ENCODE measurements at regions not wholly inside any gene's neighbourhood (a gene's known extent, or its start where the extent isn't known, plus 50 kb on each side); places are given as distances from the start of the nearest gene placed in this dataset.

DNA sequence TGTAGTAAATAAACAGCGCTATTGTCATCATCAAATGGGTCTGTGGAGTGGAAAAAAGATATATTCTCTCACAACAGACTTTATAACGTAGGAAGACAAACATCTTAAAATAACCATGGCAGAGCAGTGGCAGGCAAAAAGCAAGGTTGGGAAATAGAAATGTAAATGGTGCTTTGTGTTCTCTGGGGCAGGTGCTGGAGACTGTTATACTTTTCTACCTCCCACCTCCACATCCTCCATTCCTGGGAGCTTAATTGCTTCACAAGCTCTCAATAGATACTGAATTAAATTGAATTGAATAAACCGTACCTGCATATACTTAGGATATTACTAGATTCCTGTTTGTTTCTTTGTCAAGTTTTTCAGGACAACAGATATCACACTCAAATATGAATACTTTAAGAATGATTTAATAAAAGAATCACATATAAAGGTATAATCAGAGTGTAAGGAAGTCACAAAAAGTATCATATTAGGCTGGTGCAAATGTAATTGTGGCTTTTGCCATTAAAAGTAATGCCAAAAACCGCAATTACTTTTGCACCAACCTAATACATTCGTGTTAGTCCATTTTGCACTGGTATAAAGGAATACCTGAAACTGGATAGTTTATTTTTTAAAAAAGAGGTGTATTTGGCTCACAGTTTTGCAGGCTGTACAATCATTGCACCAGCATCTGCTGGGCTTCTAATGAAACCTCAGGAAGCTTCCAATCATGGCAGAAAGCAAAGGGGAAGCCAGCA, 367.3 kb downstream of the GRIA2 start:
- no peak for DNase-seq (ENCODE audit: low read depth, low spot score)
- no peak overlapping the region for H3K27ac ChIP-seq

- H3K27ac ChIP-seq: no peak overlapping the region
- DNase-seq (ENCODE audit: low read depth, low spot score): no peak
Measured at GRCh38 chr4:157582141-157582540, 361.6 kb downstream of the GRIA2 start.

- H3K27ac ChIP-seq: no peak overlapping the region
- no peak for DNase-seq (ENCODE audit: low read depth, low spot score)
Measured at GRCh38 chr4:157576671-157577217, 356.2 kb downstream of the GRIA2 start.

DNA sequence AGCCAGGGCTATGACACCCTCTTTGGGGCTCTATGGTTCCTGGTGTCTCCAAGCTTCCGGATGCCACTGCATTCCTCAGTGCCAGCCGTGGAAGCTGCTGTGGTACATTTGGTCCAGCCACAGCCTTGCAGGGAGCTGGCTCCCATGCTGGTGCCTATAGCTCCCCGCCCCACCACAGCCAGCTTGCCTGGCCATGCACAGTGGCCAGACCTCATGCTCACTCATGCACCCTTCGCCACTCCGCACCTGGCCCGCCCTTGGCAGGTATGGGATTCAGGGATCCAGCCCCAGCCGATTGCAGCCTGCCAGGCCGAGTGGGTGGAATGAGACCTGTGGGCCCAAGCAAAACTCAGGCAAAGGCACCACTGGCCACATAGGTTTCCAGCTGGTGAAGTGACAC, 354.8 kb downstream of the GRIA2 start:
- no peak for DNase-seq (ENCODE audit: low read depth, low spot score)
- H3K27ac ChIP-seq: no peak overlapping the region

DNA sequence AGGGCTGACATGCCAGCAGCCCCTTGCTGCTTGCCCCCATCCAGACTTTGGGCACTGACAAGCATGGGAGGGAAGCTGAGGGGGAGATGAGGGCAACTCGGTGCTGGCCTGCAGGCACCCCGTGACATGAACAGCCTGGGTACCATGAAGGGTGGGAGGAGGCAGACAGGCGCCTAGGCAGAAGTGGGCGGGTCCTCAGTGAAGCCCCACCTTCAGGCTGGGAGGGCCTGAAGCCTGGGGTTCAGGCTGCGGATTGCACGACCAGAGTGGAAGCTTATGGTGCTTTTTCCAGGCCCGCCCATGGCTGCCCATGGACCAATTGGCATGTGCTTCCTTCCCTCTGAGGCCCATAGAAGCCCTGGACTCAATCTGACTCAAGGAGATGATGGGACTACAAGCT, 354.1 kb downstream of the GRIA2 start:
- no peak overlapping the region for H3K27ac ChIP-seq
- no peak for DNase-seq (ENCODE audit: low read depth, low spot score)

GRCh38 chr4:157572951-157573350, 352.4 kb downstream of the GRIA2 start:
- H3K27ac ChIP-seq: peak overlapping the region; percentile 16
- peak; percentile 14 for DNase-seq (ENCODE audit: low read depth, low spot score)

DNA sequence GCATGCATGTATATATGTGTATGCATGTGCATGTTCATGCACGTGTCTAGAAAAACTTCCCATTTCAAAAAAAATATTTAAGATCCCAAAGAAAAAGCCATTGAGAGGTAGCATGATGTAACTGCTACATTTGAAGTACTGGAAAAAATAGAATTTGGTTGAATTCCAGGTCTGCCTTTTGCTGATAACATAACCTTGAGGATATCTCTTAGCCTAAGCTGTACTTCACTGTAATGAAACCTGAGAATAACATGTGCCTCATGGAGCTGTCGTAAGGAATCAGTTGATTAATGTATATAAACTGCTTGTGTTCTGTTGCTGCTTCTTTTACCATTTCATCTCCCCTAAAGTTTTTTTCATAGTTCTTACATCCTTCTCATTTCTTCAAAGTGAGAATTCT, 351.8 kb downstream of the GRIA2 start:
- DNase-seq (ENCODE audit: low read depth, low spot score): no peak
- no peak overlapping the region for H3K27ac ChIP-seq

DNA sequence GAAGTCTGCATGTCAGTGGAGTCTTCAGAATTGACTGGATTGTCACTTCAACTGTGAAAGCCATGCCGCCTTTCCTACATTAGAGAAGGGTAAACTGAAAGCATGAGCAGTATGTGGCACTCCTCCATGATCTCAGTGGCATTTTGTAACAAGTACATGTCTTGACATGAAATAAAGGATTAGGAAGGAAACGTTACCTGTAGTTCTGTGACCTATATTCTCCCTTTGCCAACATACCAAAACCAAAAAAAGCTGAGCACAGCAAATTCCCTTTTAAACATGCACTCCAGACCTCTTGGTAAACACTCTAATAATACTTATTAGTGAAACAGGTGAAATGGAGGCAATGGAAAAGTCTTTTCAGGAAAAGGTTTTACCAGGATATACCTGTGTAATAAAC, 344.2 kb downstream of the GRIA2 start:
- H3K27ac ChIP-seq: peak overlapping the region; percentile 56
- peak; percentile 54 for DNase-seq (ENCODE audit: low read depth, low spot score)

DNA sequence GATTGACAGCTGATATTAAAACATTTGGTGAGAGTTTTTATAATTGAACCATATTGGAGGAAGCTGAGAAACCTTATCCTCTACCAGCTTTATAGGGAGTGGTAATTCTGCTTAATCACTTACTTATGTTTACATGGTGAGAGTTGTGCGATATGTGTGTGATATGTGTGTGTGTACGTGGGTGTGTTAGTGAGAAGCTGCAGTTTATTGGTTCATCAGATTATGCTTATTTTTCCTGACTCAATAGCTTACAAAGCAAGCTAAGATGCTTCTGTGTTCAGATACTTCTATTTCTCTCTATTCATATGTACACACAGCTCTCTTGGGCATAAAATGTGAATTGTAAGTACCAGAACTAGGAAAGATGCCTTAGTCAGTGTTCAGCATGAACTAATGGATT, 343.7 kb downstream of the GRIA2 start:
- H3K27ac ChIP-seq: peak overlapping the region; percentile 56
- peak; percentile 10 for DNase-seq (ENCODE audit: low read depth, low spot score)

DNA sequence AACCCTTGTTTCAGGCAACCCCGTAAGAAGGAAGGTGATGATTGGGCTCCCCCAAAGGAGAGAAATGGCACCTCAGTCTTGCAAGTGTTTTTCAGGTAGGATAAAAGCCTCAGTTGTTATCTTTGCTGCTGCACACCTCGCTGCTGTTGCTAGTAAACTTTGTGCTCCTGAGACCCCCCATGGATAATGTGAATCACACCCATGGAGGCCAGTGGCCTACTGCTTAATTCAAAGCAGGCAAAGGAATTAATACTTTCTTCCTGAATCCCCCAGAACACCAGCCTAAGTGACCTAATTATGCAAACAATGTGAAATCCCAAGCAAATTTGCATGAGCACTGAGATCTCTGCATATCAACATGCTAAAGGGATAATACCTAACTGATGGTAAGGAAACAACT, 337.5 kb downstream of the GRIA2 start:
- no peak for DNase-seq (ENCODE audit: low read depth, low spot score)
- no peak overlapping the region for H3K27ac ChIP-seq

GRCh38 chr4:157550028-157550427, 329.5 kb downstream of the GRIA2 start:
- no peak for DNase-seq (ENCODE audit: low read depth, low spot score)
- no peak overlapping the region for H3K27ac ChIP-seq

DNA sequence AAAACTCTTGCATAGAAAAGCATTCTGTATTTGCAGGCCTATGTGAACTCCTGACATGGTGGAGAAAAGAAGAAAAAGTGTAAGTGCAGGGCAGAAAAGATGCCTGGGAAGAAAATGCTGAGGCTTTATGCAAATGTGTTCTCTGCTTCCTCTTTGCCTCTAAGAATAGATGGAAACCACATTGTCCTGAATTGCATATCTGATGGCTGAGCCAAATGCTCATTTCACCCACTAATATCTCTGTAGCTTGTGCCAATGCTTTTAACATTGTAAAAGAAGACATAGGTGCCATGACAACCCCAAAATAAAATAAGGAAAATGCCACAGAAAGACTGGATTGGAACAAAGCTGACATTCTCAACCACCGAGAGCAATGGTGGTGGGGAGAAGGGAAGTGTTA, 307.4 kb downstream of the GRIA2 start:
- no peak overlapping the region for H3K27ac ChIP-seq
- no peak for DNase-seq (ENCODE audit: low read depth, low spot score)

- DNase-seq (ENCODE audit: low read depth, low spot score): no peak
- H3K27ac ChIP-seq: no peak overlapping the region
Measured at GRCh38 chr4:157521906-157522305, 301.4 kb downstream of the GRIA2 start.

DNA sequence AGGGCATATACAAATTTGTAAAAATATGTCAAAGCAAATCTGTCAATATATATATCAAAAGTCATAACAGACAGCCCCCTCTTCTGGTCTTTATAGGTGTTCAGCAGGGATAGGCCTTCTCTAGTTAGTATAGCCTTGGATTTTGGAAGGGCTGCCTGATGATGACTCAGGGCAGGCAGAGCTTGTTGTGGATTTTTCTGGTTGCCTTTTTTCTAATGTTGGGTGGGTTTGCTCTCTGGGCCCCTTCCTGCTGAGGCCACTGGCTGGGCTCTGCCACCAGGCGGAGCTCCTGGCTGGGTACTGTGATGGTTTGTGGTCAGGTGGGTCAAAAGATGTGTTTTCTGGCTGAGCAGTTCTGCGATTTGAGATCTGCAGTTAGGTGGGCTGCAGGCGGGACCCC, 294.2 kb downstream of the GRIA2 start:
- no peak for DNase-seq (ENCODE audit: low read depth, low spot score)

DNA sequence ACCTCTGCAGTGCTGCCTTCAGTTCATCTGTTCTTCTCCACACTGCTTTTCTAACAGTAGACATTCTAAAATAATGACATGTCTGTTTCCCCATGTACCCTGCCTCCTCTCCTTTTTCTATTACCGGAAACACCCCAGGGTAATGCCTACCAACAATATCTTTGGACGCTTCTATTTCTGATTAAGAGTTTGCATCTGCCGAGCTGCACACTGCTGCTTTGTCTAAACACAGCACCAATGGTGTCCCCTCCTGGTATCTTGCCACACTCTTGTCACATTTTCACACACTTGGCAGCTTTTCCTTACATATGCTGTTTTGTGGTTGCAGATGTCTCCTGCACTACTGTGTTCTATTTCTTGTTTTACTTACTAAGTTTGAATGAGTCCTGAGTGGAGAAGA, 288.8 kb downstream of the GRIA2 start:
- H3K27ac ChIP-seq: no peak overlapping the region
- DNase-seq (ENCODE audit: low read depth, low spot score): no peak

More for the DNA sequence above, 294.2 kb downstream of the GRIA2 start:
- no peak overlapping the region for H3K27ac ChIP-seq

DNA sequence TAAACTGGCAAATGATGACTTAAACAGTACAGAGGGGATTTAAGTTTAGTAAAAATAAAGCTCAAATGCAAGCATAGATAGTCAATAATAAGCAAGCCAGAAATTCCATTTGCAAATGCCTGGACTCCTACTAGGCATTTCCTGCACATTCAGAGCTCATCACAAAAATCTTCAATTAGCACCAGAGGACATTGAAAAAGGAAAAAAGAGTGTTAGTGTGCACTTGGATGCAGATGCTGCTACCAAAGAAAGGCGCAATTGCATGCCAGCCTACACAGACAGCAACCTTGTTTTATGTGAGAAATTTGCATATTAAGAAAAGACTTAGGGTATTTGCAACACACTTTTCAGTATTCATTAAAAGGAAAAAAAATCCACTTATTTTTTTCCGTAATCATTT, 282.1 kb downstream of the GRIA2 start:
- H3K27ac ChIP-seq: no peak overlapping the region
- DNase-seq (ENCODE audit: low read depth, low spot score): no peak

DNA sequence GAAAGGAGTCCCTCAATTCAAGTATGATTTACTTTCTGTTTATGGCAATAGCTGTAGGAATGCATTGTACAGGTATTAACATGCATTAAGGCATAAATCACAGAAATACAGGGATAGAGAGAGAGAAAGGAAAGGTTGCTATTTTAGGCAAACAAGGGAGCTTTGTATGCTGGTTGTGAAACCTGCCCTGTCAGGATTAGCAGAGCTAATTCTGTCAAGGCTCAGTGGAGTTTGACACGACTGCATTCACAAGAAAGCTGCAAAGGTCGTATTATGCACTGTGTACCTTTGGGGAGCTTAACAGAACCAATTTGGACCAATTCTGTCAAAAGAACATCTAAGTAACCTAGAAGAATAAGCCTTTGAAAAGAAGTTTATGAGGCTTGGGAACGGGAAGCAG, 239.3 kb downstream of the GRIA2 start:
- DNase-seq (ENCODE audit: low read depth, low spot score): peak; percentile 81
- peak overlapping the region; percentile 38 for H3K27ac ChIP-seq

- no peak for DNase-seq (ENCODE audit: low read depth, low spot score)
- no peak overlapping the region for H3K27ac ChIP-seq
Measured at GRCh38 chr4:157447195-157447594, 226.7 kb downstream of the GRIA2 start.

DNA sequence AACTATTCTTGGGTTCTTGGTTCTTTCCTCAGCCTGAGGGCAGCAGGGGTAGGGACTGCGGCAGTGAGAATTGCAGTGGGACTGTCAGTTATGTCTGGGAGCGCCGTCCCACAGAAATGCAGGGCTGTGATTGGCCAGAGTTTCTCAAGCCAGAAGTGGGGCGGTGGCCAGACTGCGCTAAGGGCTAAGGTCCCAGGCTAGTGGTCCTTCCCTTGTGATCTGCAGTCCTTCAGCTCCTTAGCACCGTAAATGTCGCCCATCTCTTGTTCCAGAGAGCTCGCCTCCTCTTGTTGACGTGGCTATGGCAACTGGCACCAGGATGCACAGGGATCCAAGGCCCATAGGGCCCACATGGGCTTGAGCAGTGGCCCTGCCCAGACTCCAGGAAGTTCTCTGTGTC, 223.5 kb downstream of the GRIA2 start:
- no peak for DNase-seq (ENCODE audit: low read depth, low spot score)

DNA sequence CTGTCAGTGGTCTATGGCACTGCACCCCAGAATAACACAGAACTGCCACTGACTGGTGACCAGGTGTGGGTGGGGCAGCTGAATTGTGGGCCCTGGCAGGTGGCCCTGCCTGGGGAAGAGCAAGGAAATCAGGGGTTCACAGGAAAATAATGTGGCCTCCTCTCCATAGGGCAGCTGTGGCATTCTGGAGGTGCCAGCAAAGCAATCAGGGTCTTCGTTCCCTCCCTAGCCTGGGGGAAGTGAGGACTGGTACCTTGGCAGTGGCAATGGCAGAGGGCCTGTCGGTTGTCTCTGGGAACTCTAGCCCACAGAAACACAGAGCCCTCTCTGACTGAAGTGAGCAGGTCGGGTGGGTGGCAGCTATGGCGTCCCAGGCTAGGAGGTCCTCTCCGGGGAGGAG, 223.0 kb downstream of the GRIA2 start:
- no peak overlapping the region for H3K27ac ChIP-seq
- no peak for DNase-seq (ENCODE audit: low read depth, low spot score)

More for the DNA sequence above, 223.5 kb downstream of the GRIA2 start:
- H3K27ac ChIP-seq: no peak overlapping the region

- no peak for DNase-seq (ENCODE audit: low read depth, low spot score)
- no peak overlapping the region for H3K27ac ChIP-seq
Measured at GRCh38 chr4:157425897-157426296, 205.4 kb downstream of the GRIA2 start.

DNA sequence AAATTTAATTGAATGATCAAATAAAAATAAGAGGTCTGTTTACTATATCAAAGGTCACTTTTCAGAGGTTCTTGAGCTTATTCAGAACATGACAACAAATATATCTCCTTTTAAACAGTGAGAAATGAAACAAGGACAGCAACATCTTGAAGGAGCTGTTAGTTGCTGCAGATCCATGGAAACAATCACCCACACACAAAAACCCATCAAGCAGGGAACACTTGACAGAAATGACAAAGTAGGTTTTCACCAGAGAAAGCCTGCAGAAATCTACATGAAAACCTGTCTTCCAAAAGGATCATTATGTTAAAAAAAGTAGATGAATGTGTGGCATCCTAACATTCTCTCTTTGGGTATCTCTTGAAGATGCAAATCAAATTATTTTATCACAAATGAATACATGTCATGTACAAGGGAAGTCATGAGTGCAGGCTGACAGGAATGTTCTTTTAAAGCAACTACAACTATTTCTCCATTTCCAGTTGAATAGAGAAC, 203.0 kb downstream of the GRIA2 start:
- H3K27ac ChIP-seq: no peak overlapping the region
- no peak for DNase-seq (ENCODE audit: low read depth, low spot score)
